Fibroblast of upper back skin (primary cell): ENCODE measurements at regions not wholly inside any gene's neighbourhood (a gene's known extent, or its start where the extent isn't known, plus 50 kb on each side); places are given as distances from the start of the nearest gene placed in this dataset.

Experiments
- DNase-seq: peaks from one replicate; pipeline ENCODE4 v3.0.0-alpha.2; 2013

DNA sequence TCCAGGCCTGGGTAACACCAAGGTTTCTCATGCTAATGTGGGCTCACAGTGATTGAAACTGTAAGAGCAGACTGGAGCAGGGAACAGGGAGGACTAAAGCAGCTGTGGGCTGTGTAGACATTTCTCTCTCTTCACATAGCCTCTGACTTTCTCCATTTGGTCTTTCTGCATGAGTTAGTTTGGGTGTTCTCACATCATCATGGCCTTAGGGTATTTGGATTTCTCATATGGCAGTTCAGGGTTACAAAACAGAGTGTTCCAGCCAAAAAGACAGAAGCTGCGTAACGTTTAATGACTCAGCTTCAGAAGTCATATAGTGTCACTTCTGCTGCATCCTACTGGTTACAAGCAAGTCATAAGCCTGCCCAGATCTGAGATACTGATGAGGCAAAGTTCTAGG, 52.0 kb upstream of the OSBPL8 start:
- DNase-seq: peak; percentile 32

DNA sequence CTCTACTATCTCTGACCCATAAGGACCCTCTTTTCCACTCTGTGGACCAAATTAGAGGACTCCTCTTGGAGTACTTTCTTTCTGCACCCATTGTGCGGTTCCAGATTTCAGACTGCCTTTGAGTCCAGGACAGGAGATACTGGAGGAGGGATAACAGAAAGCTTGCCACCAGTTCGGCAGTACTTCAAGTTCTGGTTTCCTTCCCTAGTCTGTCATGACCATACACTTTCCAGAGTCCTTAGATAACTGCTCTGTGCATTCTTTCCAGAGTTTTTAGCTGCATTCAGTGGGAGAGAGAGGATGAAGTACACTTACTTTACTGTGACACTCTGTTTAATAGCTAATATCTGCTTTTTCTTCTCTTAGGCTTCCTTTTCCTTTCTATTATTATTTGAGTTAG, 54.8 kb upstream of the OSBPL8 start:
- no peak for DNase-seq

DNA sequence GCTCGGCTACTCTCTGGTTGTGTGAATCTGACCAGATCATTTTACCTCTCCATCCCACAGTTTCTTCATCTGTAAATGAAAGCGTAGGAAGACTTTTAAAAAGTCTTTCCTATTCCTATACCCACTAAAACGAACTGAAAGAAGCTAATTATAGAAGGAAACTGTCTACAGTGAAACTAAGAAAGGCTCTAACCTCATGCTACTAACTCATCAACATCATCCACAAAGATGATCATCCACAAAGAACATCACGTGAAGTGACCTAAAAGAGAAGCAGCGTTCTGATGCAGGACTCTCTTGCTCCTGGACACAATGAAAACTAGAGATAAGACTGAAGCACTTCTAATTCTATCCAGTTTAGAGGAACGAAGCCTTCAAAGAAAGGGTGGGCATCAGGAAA, 58.5 kb upstream of the OSBPL8 start:
- DNase-seq: no peak

DNA sequence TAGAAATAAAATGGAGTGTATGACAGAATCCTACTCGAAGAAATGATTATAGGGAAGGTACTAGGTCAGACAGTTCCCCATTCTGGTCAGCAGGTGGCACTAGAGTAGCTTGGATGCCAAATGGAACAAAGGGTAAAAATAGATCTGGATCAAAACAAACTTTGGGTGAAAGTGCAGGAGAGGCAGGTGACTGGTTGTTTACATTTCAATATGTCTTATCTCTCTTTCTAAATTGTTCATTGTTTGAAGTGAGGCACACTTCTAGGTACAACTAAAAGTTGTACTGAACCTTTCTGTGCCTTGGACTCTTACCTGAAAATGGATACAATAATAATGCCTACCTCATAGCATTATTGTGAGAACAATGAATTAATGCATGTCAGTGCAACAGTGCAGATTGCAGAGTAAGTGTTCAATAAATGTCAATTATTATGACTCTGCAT, 62.0 kb upstream of the OSBPL8 start:
- peak; percentile 68 for DNase-seq

DNA sequence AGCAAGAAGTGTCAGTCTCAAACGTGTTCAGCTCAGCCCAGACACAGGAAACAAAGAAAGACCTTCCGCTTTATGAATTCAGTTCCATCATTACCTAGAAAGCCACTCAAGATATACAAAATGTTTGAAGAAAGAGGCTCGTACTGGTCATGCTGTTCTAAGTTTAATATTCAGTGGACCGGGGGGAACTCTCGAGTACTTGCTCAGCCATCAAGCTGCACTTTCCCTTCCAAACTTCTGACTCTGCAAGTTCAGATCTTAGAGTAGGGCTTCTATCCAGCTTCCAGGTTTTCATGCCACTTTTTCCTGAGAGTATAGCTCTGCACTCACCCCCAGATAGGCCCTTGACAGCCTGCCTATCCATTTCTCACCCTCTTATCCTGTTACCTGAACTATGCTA, 62.8 kb upstream of the OSBPL8 start:
- DNase-seq: no peak

DNA sequence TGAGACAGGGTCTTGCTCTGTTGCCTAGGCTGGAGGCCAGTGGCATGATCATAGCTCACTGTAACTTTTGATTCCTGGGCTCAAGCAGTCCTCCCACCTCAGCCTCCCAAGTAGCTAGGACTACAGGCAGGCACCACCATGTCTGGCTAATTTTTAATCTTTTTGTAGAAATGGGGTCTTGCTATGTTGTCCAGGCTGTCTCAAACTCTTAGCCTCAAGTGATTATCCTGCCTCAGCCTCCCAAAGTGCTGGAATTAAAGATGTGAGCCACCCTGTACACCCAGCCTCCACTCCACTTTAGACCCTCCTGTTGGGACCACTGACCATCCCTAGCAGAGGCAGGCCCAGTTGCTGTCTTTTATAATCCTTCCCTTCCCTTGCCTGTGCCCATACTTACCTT, 63.3 kb upstream of the OSBPL8 start:
- no peak for DNase-seq

DNA sequence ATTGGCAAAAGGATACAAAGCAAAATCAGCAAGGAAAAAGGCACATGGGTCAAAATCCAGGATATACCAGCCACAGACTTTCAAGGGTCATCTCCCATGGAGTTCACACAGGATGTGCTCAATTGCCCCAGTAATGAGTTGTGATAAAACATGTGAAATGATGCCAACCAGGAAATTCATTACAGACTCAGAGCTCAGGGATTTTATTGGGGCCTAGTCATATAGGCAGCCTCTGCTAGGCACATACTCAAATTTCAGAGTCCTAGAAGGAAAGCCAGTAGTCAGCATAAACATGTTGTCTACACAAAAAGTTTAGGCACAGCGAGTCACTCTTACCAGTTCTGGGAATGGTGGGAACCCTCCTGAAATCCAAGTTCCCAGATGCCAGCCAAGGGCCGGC, 64.4 kb upstream of the OSBPL8 start:
- DNase-seq: peak; percentile 57

DNA sequence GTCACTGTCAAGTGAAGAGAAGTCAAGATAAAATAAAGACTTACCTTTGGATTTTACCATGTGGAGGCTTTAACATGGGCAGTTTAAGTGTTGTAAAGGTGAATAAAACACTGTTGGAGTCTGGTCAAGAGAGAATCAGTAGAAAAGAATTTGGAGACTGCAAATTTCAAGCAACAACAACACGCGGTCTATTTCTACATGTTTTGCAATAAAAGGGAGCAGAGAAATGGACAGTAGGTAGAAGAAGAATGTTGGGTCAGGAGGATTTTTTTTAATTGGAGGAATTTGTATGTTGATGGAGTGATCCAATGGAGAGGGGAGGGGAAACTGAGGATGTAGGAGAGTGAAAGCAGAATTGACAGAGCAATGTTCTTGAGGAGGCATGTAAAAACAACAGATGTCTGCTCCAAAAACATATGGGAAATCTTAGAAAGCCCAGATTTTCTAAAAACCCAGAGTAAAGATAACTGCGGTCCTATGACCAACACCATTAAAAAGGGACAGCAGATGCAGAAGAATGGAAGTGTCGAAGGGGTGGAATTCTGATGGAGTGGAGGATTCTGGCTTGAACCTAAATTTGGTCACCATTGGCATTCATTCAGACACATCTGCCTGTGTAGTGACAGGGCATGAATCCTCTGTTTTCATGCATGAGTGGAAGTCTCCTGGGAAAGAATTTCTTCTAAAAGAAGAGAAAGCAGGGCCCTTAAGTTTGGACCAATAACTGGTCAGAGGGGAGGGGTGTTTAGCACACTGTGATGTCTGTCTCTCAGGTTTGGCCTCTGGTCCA, 68.0 kb upstream of the OSBPL8 start:
- DNase-seq: peak; percentile 43

DNA sequence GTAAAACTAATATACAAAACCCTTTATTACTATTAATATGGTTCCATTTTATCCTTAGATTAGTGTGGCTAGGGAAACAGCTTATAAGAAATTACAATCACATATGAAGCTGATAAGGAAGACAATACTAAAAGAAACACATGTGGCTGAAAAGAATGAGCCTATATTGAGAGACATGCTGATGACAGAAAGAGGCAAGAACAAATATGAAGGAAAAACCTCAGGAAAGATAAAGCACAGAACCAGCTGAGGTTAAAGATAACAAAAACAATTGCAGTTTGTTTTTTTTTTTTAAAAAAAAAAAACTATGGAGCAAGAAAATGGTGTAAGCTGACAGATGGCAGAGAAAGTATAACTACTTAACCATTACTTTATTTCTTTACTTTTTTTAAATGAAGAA, 69.2 kb upstream of the OSBPL8 start:
- DNase-seq: no peak

DNA sequence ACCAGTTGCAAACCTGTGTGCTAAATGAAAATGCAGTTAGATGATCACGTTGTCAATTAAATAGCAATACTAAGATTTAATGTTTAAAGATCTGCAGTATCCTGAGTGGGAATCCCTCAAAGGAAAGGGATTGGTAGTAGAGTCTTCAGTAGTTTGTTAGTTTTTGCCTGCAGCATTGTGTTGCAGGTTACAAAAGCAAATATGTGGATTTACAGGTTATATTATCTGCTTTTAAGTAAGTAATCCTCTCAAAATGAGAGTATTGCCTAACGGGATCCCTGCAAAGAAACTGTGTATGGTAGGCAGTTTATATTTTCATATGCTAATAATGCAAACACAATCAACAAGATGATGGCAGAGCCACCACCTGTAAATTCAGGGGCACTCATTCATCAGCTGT, 72.2 kb upstream of the OSBPL8 start:
- DNase-seq: no peak

DNA sequence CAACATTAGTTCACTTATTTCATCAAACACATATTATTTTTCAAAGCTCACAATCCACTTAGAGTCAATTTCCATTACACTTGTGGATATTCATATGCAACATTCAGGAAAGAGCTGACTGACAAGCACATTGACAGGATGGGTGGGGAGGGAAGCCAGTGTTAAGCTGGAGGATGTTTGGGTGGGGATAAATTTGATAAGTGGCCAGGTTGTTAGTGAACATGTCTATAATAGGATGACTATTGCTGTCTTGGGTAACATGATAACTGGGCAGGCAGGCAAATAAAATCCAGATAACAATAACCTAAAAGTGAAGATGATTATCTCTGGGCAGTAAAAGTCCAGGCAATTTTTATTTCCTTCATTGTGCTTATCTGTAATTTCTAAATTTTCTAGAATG, 73.8 kb upstream of the OSBPL8 start:
- DNase-seq: no peak

DNA sequence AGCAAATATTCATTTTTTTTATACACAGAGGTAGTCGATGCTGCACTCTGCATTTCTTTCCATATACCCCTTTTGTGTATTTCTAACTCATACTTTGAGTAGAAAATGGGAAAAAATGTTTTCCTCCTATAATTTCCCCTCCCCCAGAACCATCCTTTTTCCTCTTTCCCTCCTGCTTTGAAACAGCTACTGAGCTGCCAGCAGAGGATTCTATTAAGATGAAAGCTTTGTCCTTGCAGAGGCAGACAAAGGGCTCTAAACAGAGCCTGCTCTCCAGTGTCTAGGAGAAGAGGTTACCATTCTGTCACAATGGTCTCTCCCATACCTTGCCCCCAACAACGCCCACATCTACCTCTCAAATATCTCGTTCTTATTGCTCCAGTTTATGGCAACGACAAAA, 74.6 kb upstream of the OSBPL8 start:
- DNase-seq: no peak

DNA sequence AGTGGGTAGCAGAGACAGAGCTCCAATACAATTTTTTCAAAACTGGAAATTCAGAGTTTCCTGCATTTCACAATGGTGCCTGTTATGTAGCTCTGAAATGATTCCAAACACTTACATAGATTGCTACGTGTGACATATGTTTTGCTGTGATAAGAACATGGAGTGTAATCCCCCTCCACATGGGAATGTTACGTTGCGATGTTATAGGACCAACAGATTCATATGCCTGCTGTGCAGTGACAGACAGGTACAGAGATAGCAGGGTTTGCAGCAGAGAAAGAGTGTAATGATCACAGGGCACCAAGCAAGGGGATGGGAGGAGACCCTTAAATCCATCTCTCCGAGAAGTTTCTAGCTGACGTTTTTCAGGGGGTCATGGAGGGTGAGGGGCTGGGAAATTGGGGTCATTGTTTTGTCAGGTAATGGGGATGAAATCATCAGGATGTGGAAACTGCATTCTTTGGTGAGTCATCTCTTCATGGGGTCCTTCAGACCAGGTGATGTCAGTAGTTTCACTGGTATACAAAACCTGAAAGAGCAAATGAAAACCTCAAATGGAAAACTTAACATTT, 76.6 kb upstream of the OSBPL8 start:
- DNase-seq: peak; percentile 46

DNA sequence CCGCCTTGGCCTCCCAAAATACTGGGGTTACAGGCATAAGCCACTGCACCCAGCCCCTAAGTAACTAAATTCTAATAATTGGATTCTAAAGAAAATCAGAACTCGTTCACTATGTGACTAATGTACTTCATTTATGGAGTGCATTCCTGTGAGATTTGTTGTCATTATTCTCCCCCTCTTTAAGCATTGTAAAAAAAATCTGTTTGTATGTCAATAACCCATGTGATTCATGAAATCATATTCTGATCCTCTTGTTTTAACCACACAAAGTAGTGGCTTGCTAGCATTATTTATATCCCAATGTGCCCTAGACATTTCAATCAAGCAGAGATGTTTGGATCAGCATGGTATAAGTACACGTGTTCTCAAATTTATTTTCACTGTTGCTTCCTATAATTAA, 78.2 kb upstream of the OSBPL8 start:
- DNase-seq: peak; percentile 61

DNA sequence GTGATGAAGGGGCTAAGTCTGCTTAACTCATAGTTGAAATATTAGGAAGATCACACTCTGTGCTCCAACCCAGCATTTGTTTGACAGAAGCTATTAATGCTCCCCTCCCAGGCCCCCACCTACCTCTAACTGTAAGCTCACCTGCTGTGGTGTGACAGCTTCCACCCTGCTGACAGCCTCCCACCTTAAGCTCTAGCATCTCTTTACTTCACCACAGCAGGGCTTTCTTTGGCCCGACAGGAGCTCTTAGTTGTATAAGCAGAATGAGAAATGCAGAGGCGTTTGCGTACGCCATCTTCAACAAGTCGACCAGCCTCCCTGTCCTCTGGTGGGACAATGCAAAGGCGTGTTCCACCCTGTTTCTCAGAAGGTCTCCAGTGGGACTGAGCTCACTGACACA, 80.1 kb upstream of the OSBPL8 start:
- no peak for DNase-seq

DNA sequence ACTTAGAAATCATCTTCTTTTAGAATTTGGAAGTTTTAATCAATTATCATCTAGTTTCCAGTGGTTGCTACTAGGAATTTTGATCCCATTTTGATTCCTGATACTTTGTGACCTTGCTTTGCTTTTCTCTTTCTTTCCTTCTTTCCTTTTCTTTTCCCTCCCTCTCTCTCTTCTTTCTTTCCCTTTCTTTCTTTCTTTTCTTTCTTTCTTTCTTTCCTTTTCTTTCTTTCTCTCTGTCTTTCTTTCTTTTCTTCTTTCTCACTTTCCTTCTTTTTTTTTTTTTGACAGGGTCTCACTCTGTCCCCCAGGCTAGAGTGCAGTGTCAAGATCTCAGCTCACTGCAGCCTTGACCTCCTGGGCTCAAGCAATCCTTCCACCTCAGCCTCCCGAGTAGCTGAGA, 81.5 kb upstream of the OSBPL8 start:
- no peak for DNase-seq

DNA sequence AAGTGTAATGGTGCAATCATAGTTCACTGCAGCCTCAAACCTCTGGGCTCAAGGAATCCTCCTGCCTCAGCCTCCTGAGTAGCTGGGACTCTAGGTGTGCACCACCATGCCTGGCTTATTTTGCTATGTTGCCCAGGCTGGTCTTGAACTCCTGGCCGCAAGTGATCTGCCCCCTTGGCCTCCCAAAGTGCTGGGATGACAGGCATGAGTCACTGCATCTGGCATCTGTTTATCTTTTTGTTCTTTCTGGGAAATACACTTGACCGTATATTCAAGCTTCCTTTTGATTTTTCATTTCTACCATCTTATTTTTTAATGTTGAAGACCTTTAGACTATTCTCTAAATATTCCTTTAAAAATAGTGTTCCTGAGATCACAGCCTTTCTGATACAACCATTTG, 82.4 kb upstream of the OSBPL8 start:
- DNase-seq: no peak

DNA sequence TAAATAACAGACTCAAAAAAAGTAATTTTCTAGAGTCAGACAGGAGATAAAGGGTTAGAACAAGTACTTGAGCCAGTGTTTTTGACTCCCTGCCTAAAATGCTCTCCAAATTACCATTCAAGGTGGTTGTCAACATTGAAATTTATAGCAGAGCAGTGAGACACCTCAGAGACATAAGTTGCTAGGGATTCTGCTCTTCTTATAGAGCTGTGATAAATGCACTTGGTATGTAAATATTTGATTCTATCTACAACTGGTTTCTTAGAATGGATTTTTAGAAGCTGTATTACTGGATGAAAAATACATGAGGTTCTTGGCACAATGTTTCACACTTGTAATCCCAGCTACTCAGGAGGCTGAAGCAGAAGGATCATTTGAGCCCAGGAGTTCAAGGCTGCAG, 83.9 kb upstream of the OSBPL8 start:
- peak; percentile 84 for DNase-seq

DNA sequence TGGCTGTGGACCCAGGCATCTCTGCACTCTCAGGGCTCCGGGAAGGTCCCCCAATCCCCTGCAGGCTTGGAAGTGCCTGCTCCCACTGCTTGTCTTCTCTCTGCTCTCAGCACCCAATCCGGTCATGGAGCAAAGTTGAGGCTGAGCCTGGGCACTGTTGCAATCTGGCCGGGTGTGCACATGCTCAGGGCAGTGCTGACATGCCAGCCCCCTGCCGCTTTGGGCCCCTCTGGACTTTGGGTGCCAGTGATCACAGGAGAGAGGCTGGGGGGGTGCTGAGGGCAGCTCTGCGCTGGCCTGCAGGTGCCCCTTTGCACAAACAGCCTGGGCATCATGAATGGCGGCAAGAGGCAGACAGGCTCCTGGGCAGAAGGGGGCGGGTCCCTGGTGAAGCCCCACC, 85.4 kb upstream of the OSBPL8 start:
- DNase-seq: no peak

DNA sequence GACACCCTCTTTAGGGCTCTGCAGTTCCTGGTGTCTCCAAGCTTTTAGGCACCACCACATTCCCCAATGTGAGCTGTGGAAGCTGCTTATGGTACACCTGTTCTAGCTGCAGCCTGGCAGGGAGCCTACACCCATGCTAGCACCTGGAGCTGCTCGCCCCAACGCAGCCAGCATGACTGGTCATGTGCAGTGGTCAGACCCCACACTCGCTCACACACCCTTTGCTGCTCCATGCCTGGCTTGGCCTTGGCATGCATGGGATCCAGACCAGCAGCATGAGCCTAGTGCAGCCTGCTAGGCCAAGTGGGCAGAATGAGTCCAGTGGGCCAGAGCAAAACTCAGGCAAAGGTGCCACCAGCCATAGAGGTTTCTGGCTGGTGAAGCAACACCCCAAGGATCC, 86.4 kb upstream of the OSBPL8 start:
- DNase-seq: no peak

DNA sequence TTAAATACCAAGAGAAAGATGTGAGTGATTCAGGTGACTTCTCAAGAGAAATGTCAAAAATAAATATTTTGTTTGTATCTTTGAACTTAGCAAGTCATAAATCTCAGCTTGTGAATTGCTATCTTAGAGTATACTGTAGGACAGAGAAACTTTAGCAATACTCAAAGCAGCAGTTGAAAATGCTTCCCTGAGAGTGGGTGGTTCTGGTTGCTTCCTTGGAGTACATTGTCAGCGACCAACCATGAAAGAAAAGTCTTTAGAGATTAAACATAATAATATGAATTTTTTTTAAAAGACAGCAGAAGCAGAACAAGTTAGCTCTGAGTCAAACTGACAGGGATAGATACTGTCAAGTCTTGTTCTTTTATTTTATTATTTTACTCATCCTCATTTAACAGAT, 86.8 kb upstream of the OSBPL8 start:
- no peak for DNase-seq

DNA sequence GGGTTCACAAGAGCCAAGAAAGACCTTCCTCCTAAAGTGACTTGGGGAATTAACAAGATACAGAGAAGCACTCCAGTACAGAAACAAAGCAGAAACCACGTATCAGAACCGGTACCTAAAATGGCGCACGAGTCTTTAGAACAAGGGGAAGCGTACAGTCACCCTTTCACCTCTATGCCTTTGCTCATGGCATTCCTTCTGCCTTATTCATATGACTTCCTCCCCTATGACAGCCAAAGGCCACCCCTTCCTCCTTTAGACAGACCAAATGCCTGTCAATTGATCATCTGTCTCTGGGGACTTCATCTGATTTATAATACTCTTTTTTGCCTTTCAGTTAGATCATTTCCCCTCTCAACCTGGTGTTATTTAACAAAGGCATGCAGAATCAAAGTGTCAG, 89.5 kb upstream of the OSBPL8 start:
- DNase-seq: no peak

DNA sequence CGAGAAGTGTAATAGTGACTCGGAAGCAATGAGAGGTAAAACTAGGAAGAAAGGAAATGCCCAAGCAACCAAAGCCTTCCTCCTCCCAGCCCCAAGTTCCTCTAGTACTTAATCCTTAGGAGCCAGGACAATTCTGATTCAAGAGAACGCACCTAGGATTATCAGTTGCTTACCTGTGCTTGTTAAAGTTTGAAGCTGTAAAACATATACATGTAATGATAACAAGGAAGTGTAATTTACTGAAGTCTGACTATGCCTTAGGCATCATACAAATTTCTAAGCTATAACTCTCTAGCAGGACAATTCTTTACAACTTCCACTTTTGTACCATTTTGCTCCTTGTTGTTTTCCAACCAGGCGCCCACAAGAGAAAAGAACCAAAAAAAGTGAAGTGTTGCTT, 92.8 kb upstream of the OSBPL8 start:
- DNase-seq: no peak

DNA sequence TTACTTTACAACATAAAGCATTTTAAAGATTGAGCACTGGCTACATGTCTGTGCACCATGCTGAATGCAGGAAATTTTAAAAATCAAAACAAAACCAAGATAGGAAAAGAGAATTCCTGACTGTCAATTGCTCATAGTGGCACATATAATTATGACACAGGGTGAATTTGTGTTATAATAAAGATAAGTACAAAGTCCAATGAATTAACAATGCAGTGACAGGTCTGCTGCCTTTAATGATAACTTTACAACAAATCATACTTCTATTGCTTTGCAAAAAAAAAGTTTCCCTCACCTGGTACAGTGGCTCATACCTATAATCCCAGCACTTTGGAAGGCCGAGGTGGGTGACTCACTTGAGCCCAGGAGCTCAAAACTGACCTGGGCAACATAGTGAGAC, 93.8 kb upstream of the OSBPL8 start:
- no peak for DNase-seq

DNA sequence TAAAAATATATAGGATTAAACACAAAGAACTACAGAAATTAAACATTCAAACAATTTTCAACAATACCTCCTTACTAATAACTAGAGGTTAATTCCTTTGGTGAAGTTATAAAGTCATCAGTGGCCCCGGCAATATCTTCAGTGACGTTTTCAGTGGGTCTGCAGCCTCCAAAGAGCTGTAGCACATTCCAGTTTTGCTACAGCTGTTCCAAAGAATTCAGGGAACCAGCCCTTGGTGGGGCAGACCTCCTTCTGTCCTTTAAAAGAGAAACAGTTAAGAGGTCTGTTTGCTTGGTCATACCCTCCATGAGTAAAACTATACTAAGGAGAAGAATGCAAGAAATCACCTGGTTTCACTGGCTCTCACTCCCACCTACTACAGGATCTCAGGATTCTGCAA, 99.2 kb upstream of the ZDHHC17 start:
- DNase-seq: no peak
